ENCODE measurements at regions not wholly inside any gene's neighbourhood (a gene's known extent, or its start where the extent isn't known, plus 50 kb on each side); places are given as distances from the start of the nearest gene placed in this dataset.
"Not testable (repeated sequence)": the region's sequence is repeated elsewhere in the genome, so short reads cannot be mapped to it uniquely, and the experiment has no call there.

DNA sequence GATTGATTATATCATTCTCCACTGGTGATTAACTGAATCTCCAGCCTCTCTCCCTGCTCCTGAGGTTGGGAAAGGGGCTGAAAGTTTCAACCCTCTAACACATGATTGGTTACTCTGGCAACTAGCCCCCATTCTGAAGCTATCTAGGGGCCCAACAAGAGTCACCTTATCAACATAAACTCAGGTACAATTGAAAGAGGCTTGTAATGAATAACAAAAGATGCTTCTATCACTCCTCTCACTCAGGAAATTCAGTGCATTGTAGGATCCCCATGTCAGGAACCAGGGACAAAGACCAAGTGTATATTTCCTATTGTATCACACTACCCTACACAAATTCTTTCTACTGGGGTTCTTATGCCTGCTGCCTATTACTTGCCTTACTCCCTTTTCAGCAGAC, 123.9 kb upstream of the SLC13A1 start:
- no peaks in the 10 kb centered on the region for H3K23me2 ChIP-seq (ENCODE audit: insufficient read length, low read depth, low read length, poor library complexity, severe bottlenecking)
- no peak overlapping the region for H4K5ac ChIP-seq (ENCODE audit: insufficient read length, low read depth, low read length)
- H4K20me1 ChIP-seq (ENCODE audit: control insufficient read depth, insufficient read depth, insufficient read length) = no peaks in the 10 kb centered on the region
- H3K4me2 ChIP-seq (ENCODE audit: insufficient read depth, insufficient read length, low read length) = no peak overlapping the region
- H3K9me3 ChIP-seq (ENCODE audit: control insufficient read depth, low read depth, low read length) = peaks cover 12% of the 10 kb centered on the region
- H3K14ac ChIP-seq (ENCODE audit: insufficient read depth, low read length) = no peak overlapping the region
- peaks cover 22 to 27% (median 25%) of the 10 kb centered on the region in 3 experiments for H3K36me3 Mint-ChIP-seq (ENCODE audit: insufficient read depth in 1 of 3, low read depth in 3 of 3)
- no peaks in the 10 kb centered on the region for H3K79me2 ChIP-seq (ENCODE audit: insufficient read depth, low read length)
- no peak overlapping the region for H4K8ac ChIP-seq (replicated peaks; ENCODE audit: insufficient read length, low read depth, low read length)
- H3K9me3 Mint-ChIP-seq = peaks cover 23 to 29% of the 10 kb centered on the region in 2 experiments
- DNase-seq = no peak
- peak overlapping the region in 2 of 3 experiments; percentile 20 to 52; a peak in 1 of 7 replicates for H3K27ac Mint-ChIP-seq
- no peaks in the 10 kb centered on the region; the same call in 1 of the 2 replicates for H3K27me3 Mint-ChIP-seq (ENCODE audit: low read depth)
- H2BK15ac ChIP-seq (ENCODE audit: low read depth, low read length) = no peak overlapping the region
- no peak overlapping the region for H3K23ac ChIP-seq (ENCODE audit: insufficient read length, low read depth, low read length)
- H3K4ac ChIP-seq (ENCODE audit: low read depth, low read length) = no peak overlapping the region
- no peak overlapping the region for H3K9ac ChIP-seq (ENCODE audit: extremely low read depth, insufficient read length, low read length)
- no peak overlapping the region for H2BK5ac ChIP-seq (ENCODE audit: insufficient read length, low read length)
- H3T11ph ChIP-seq (ENCODE audit: low read length) = no peak overlapping the region
- no peak overlapping the region for H2AFZ ChIP-seq (ENCODE audit: low read length)
- H3K56ac ChIP-seq (ENCODE audit: insufficient read length, low read depth, low read length) = no peak overlapping the region
- H2BK20ac ChIP-seq (ENCODE audit: low read depth, low read length, poor library complexity, severe bottlenecking) = no peak overlapping the region
- peaks cover 7 to 10% of the 10 kb centered on the region in 2 experiments for H3K4me1 Mint-ChIP-seq
- H2AK5ac ChIP-seq (ENCODE audit: insufficient read length, low read length) = no peak overlapping the region
- no peaks in the 10 kb centered on the region for H3K27me3 ChIP-seq (ENCODE audit: insufficient read depth, low read length)
- TF ChIP-seq, protein P1, sequence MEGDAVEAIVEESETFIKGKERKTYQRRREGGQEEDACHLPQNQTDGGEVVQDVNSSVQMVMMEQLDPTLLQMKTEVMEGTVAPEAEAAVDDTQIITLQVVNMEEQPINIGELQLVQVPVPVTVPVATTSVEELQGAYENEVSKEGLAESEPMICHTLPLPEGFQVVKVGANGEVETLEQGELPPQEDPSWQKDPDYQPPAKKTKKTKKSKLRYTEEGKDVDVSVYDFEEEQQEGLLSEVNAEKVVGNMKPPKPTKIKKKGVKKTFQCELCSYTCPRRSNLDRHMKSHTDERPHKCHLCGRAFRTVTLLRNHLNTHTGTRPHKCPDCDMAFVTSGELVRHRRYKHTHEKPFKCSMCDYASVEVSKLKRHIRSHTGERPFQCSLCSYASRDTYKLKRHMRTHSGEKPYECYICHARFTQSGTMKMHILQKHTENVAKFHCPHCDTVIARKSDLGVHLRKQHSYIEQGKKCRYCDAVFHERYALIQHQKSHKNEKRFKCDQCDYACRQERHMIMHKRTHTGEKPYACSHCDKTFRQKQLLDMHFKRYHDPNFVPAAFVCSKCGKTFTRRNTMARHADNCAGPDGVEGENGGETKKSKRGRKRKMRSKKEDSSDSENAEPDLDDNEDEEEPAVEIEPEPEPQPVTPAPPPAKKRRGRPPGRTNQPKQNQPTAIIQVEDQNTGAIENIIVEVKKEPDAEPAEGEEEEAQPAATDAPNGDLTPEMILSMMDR (conservative IDR thresholded peaks at IDR 0.05) = no peak
- no peak overlapping the region for H3K27ac ChIP-seq (ENCODE audit: insufficient read length, low read depth, low read length)
- no peak overlapping the region for H3K4me3 Mint-ChIP-seq
- H3K18ac ChIP-seq (ENCODE audit: insufficient read length, low read depth, low read length) = no peak overlapping the region
- no peak overlapping the region for H4K91ac ChIP-seq (ENCODE audit: insufficient read length, low read depth, low read length)
- no peak overlapping the region for H2BK120ac ChIP-seq (ENCODE audit: low read depth, low read length, poor library complexity, severe bottlenecking)
- H3K4me1 ChIP-seq (ENCODE audit: insufficient read depth, low read length) = no peaks in the 10 kb centered on the region
- no peaks in the 10 kb centered on the region for H3K79me1 ChIP-seq (ENCODE audit: insufficient read depth, low read depth, low read length, poor library complexity, severe bottlenecking)
- H2BK12ac ChIP-seq (ENCODE audit: insufficient read length, low read depth, low read length) = no peak overlapping the region

DNA sequence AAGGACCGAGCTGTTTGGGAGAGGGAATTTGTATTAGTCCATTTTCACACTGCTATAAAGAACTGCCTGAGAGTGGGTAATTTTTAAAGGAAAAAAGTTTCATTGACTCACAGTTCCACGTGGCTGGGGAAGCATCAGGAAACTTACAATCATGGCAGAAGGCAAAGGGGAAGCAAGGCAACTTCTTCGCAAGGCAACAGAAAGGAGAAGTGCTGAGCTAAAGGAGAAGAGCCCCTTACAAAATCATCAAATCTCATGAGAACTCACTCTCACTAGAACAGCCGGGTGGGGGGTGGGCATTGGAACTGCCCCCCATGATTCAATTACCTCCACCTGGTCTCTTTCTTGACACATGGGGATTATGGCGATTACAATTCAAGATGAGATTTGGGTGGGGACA, 121.8 kb upstream of the SLC13A1 start:
- H2BK12ac ChIP-seq (ENCODE audit: insufficient read length, low read depth, low read length); H2BK5ac ChIP-seq (ENCODE audit: insufficient read length, low read length); H3K27ac Mint-ChIP-seq; H3K4me3 Mint-ChIP-seq; H3K18ac ChIP-seq (ENCODE audit: insufficient read length, low read depth, low read length); H2AFZ ChIP-seq (ENCODE audit: low read length); H3K14ac ChIP-seq (ENCODE audit: insufficient read depth, low read length); H3K23me2 ChIP-seq (ENCODE audit: insufficient read length, low read depth, low read length, poor library complexity, severe bottlenecking); H3T11ph ChIP-seq (ENCODE audit: low read length); H3K27ac ChIP-seq (ENCODE audit: insufficient read length, low read depth, low read length); H2BK120ac ChIP-seq (ENCODE audit: low read depth, low read length, poor library complexity, severe bottlenecking); H2BK20ac ChIP-seq (ENCODE audit: low read depth, low read length, poor library complexity, severe bottlenecking); H4K8ac ChIP-seq (replicated peaks; ENCODE audit: insufficient read length, low read depth, low read length); H3K4ac ChIP-seq (ENCODE audit: low read depth, low read length); H2AK5ac ChIP-seq (ENCODE audit: insufficient read length, low read length); H3K79me2 ChIP-seq (ENCODE audit: insufficient read depth, low read length); H3K23ac ChIP-seq (ENCODE audit: insufficient read length, low read depth, low read length); H3K27me3 Mint-ChIP-seq (ENCODE audit: low read depth); H4K20me1 ChIP-seq (ENCODE audit: control insufficient read depth, insufficient read depth, insufficient read length); H3K79me1 ChIP-seq (ENCODE audit: insufficient read depth, low read depth, low read length, poor library complexity, severe bottlenecking); H3K27me3 ChIP-seq (ENCODE audit: insufficient read depth, low read length); DNase-seq; H4K91ac ChIP-seq (ENCODE audit: insufficient read length, low read depth, low read length); H3K4me2 ChIP-seq (ENCODE audit: insufficient read depth, insufficient read length, low read length); H3K4me1 ChIP-seq (ENCODE audit: insufficient read depth, low read length); H4K5ac ChIP-seq (ENCODE audit: insufficient read length, low read depth, low read length); H3K56ac ChIP-seq (ENCODE audit: insufficient read length, low read depth, low read length); H2BK15ac ChIP-seq (ENCODE audit: low read depth, low read length); H3K4me1 Mint-ChIP-seq; H3K9ac ChIP-seq (ENCODE audit: extremely low read depth, insufficient read length, low read length): not testable (repeated sequence)
- no CpG with 5 or more reads among the region's 5 CpGs for WGBS (ENCODE audit: extremely low coverage, insufficient read length, low lambda C conversion rate)
- Mint-ChIP-seq H3K36me3 (ENCODE audit: insufficient read depth in 1 of 3, low read depth in 3 of 3) (peaks cover 22 to 27% (median 25%) of the 10 kb centered on the region in 3 experiments), H3K9me3 (peaks cover 23 to 29% of the 10 kb centered on the region in 2 experiments)
- H3K9me3 ChIP-seq (ENCODE audit: control insufficient read depth, low read depth, low read length) = peaks cover 12% of the 10 kb centered on the region

Data from H9 (cell line).